OCI-LY1 (cell line): ENCODE measurements at regions not wholly inside any gene's neighbourhood (a gene's known extent, or its start where the extent isn't known, plus 50 kb on each side); places are given as distances from the start of the nearest gene placed in this dataset.

ENCODE experiments used
- H2AFZ ChIP-seq: fragments of 200-600 bp; sonication (generic), shearing (Covaris generic); 2 replicates; pipeline ENCODE4 v1.6.0; 2014; ENCODE audit warnings: antibody characterized with exemption, mild to moderate bottlenecking, low read length
- H3F3A ChIP-seq: fragments of 200-600 bp; sonication (generic), shearing (Covaris generic); 2 replicates; pipeline ENCODE4 v1.6.0; 2014; ENCODE audit warnings: mild to moderate bottlenecking, antibody characterized with exemption, low read length, moderate library complexity; ENCODE audit not compliant: insufficient read depth
- H3K27ac ChIP-seq: fragments of 200-600 bp; sonication (generic); 2 replicates; pipeline ENCODE4 v1.5.1; 2014; ENCODE audit warnings: low read length, mixed run types, mild to moderate bottlenecking, low read depth; ENCODE audit not compliant: poor library complexity, severe bottlenecking
- H3K27me3 ChIP-seq: fragments of 200-600 bp; sonication (generic); 2 replicates; pipeline ENCODE4 v1.6.0; 2014; ENCODE audit warnings: antibody characterized with exemption, mild to moderate bottlenecking, low read length, moderate library complexity; ENCODE audit not compliant: insufficient read depth
- H3K36me3 ChIP-seq: fragments of 200-600 bp; sonication (generic); 2 replicates; pipeline ENCODE4 v1.6.1; 2014; ENCODE audit warnings: mild to moderate bottlenecking, antibody characterized with exemption, low read length, moderate library complexity, mixed read lengths; ENCODE audit not compliant: insufficient read depth
- H3K4me1 ChIP-seq: fragments of 200-600 bp; sonication (generic); 2 replicates; pipeline ENCODE4 v1.5.1; 2014; ENCODE audit warnings: mild to moderate bottlenecking, low read length, moderate library complexity; ENCODE audit not compliant: insufficient read depth, severe bottlenecking
- H3K4me2 ChIP-seq: fragments of 200-600 bp; sonication (generic), shearing (Covaris generic); 2 replicates; pipeline ENCODE4 v1.6.1; 2014; ENCODE audit warnings: low read length
- H3K4me3 ChIP-seq: fragments of 200-600 bp; sonication (generic); 2 replicates; pipeline ENCODE4 v1.5.1; 2014; ENCODE audit warnings: low read length, low read depth, mild to moderate bottlenecking, mixed read lengths; ENCODE audit not compliant: poor library complexity, severe bottlenecking
- H3K79me2 ChIP-seq: fragments of 200-600 bp; shearing (Covaris generic); 2 replicates; pipeline ENCODE4 v1.6.1; 2016; ENCODE audit warnings: mixed run types, low read length, mixed read lengths; ENCODE audit not compliant: insufficient read depth
- H3K9ac ChIP-seq: fragments of 200-600 bp; sonication (generic), shearing (Covaris generic); 2 replicates; pipeline ENCODE4 v1.6.1; 2014; ENCODE audit warnings: mild to moderate bottlenecking, low read length, mixed read lengths
- H3K9me2 ChIP-seq: fragments of 200-600 bp; sonication (generic), shearing (Covaris generic); 2 replicates; pipeline ENCODE4 v1.6.1; 2014; ENCODE audit warnings: low read depth, mild to moderate bottlenecking, low read length, mixed read lengths
- H3K9me3 ChIP-seq: fragments of 200-600 bp; shearing (Covaris generic); 2 replicates; pipeline ENCODE4 v1.6.1; 2014; ENCODE audit warnings: low read length, mixed read lengths
- H4K20me1 ChIP-seq: fragments of 200-600 bp; sonication (generic), shearing (Covaris generic); 2 replicates; pipeline ENCODE4 v1.6.0; 2016; ENCODE audit warnings: mild to moderate bottlenecking, low read length; ENCODE audit not compliant: insufficient read depth
- EZH2 ChIP-seq: fragments of 200-600 bp; sonication (generic), shearing (Covaris generic); IDR thresholded peaks from 2 replicates; pipeline ENCODE4 v1.8.0; 2017; ENCODE audit warnings: borderline replicate concordance, mixed run types, mild to moderate bottlenecking, antibody characterized with exemption, low read length, moderate library complexity, mixed read lengths
- TF ChIP-seq, protein P1 (sequence below): fragments of 200-600 bp; sonication (generic), shearing (Covaris generic); IDR thresholded peaks from 2 replicates; pipeline ENCODE4 v1.5.1; 2017; ENCODE audit warnings: mild to moderate bottlenecking, antibody characterized with exemption, low read length, moderate library complexity, mixed read lengths

GRCh38 chr21:21851657-21852056, 853.4 kb downstream of the NCAM2 start:
- Histone ChIP-seq H3K36me3 (no peaks in the 10 kb centered on the region), H3K79me2 (no peaks in the 10 kb centered on the region), H3K9me2 (no peaks in the 10 kb centered on the region), H3K27me3 (no peaks in the 10 kb centered on the region), H4K20me1 (no peaks in the 10 kb centered on the region), H3K9me3 (no peaks in the 10 kb centered on the region), H3F3A (no peaks in the 10 kb centered on the region), H3K4me2 (no peak overlapping the region), H3K4me1 (no peaks in the 10 kb centered on the region), H2AFZ (no peak overlapping the region), H3K9ac (no peak overlapping the region), H3K4me3 (no peak overlapping the region), H3K27ac (no peak overlapping the region)
- TF ChIP-seq, protein P1, sequence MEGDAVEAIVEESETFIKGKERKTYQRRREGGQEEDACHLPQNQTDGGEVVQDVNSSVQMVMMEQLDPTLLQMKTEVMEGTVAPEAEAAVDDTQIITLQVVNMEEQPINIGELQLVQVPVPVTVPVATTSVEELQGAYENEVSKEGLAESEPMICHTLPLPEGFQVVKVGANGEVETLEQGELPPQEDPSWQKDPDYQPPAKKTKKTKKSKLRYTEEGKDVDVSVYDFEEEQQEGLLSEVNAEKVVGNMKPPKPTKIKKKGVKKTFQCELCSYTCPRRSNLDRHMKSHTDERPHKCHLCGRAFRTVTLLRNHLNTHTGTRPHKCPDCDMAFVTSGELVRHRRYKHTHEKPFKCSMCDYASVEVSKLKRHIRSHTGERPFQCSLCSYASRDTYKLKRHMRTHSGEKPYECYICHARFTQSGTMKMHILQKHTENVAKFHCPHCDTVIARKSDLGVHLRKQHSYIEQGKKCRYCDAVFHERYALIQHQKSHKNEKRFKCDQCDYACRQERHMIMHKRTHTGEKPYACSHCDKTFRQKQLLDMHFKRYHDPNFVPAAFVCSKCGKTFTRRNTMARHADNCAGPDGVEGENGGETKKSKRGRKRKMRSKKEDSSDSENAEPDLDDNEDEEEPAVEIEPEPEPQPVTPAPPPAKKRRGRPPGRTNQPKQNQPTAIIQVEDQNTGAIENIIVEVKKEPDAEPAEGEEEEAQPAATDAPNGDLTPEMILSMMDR: no peak
- no peak for TF ChIP-seq EZH2

GRCh38 chr21:21858502-21859334, 860.5 kb downstream of the NCAM2 start:
- no peaks in the 10 kb centered on the region for H3K79me2 ChIP-seq
- H4K20me1 ChIP-seq: no peaks in the 10 kb centered on the region
- no peak overlapping the region for H3K27ac ChIP-seq
- TF ChIP-seq, protein P1: no peak
- TF ChIP-seq EZH2: no peak
- H3K4me1 ChIP-seq: no peaks in the 10 kb centered on the region
- H3K9me2 ChIP-seq: no peaks in the 10 kb centered on the region
- H3K36me3 ChIP-seq: no peaks in the 10 kb centered on the region
- no peak overlapping the region for H3K4me2 ChIP-seq
- no peaks in the 10 kb centered on the region for H3K9me3 ChIP-seq
- H3K27me3 ChIP-seq: no peaks in the 10 kb centered on the region
- H3K9ac ChIP-seq: no peak overlapping the region
- no peaks in the 10 kb centered on the region for H3F3A ChIP-seq
- no peak overlapping the region for H3K4me3 ChIP-seq
- H2AFZ ChIP-seq: no peak overlapping the region

GRCh38 chr21:21860888-21861287, 862.7 kb downstream of the NCAM2 start:
- H4K20me1 ChIP-seq: no peaks in the 10 kb centered on the region
- H2AFZ ChIP-seq: no peak overlapping the region

More at GRCh38 chr21:21860888-21861287, 862.7 kb downstream of the NCAM2 start:
- Histone ChIP-seq H3K4me1 (no peaks in the 10 kb centered on the region), H3F3A (no peaks in the 10 kb centered on the region), H3K9me3 (no peaks in the 10 kb centered on the region), H3K27ac (no peak overlapping the region), H3K4me2 (no peak overlapping the region), H3K4me3 (no peak overlapping the region), H3K9ac (no peak overlapping the region), H3K9me2 (no peaks in the 10 kb centered on the region), H3K27me3 (no peaks in the 10 kb centered on the region), H3K36me3 (no peaks in the 10 kb centered on the region), H3K79me2 (no peaks in the 10 kb centered on the region)
- TF ChIP-seq EZH2: no peak
- TF ChIP-seq, protein P1: no peak
